ENCODE measurements at regions not wholly inside any gene's neighbourhood (a gene's known extent, or its start where the extent isn't known, plus 50 kb on each side); places are given as distances from the start of the nearest gene placed in this dataset.

- TF ChIP-seq CTCF (IDR thresholded peaks at IDR 0.05) (no peak), EP300 (IDR thresholded peaks at IDR 0.05) (no peak)
Measured at GRCh38 chr6:106804346-106805335, 169.9 kb downstream of the CD24 start.

Measured in stomach (tissue), 4 donors.